ENCODE measurements at regions not wholly inside any gene's neighbourhood (a gene's known extent, or its start where the extent isn't known, plus 50 kb on each side); places are given as distances from the start of the nearest gene placed in this dataset.
"Not testable (repeated sequence)": the region's sequence is repeated elsewhere in the genome, so short reads cannot be mapped to it uniquely, and the experiment has no call there.

DNA sequence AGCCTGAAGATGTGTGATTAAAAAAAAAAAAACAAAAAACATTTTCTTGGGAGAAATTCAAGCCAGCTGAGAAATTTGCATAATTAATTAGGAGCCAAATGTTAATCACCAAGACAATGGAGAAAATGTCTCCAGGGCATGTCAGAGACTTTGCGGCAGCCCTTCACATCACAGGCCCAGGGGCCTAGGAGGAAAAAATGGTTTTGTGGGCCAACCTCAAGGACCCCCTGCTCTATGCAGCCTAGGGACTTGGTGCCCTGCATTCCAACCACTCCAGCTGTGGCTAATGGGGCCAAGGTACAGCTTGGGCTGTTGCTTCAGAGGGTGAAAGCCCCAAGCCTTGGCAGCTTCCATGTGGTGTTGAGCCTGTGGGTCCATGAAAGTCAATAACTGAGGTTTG lies 241.9 kb upstream of the THUMPD2 start:
- H3K9me3 Mint-ChIP-seq: peaks cover 62% of the 10 kb centered on the region
- Histone ChIP-seq H3F3A (replicated peaks; ENCODE audit: low read depth) (no peaks in the 10 kb centered on the region), H3K9me2 (ENCODE audit: insufficient read depth) (peaks cover 11% of the 10 kb centered on the region; the same call in 1 of the 2 replicates), H2AFZ (no peak overlapping the region), H3K79me2 (replicated peaks; ENCODE audit: insufficient read depth) (no peaks in the 10 kb centered on the region), H3K27ac (ENCODE audit: low read depth) (no peak overlapping the region), H4K20me1 (replicated peaks; ENCODE audit: insufficient read depth) (no peaks in the 10 kb centered on the region), H3K27me3 (ENCODE audit: insufficient read depth) (no peaks in the 10 kb centered on the region), H3K4me3 (no peak overlapping the region), H3K4me1 (ENCODE audit: insufficient read depth) (no peaks in the 10 kb centered on the region), H3K36me3 (ENCODE audit: insufficient read depth) (peaks cover 13% of the 10 kb centered on the region), H3K4me2 (no peak overlapping the region)
- peaks cover 2% of the 10 kb centered on the region for H3K27me3 Mint-ChIP-seq (ENCODE audit: insufficient read depth, low read depth, poor library complexity)
- H3K4me3 Mint-ChIP-seq: no peak overlapping the region
- DNase-seq (ENCODE audit: low spot score): no peak
- ATAC-seq: no peak
- no peak overlapping the region for H3K27ac Mint-ChIP-seq
- H3K4me1 Mint-ChIP-seq: no peaks in the 10 kb centered on the region
- TF ChIP-seq JUNB (IDR thresholded peaks at IDR 0.05; ENCODE audit: unreplicated experiment): no peak
- TF ChIP-seq STAT1 (IDR thresholded peaks at IDR 0.05; ENCODE audit: unreplicated experiment): no peak
- TF ChIP-seq, protein P1, sequence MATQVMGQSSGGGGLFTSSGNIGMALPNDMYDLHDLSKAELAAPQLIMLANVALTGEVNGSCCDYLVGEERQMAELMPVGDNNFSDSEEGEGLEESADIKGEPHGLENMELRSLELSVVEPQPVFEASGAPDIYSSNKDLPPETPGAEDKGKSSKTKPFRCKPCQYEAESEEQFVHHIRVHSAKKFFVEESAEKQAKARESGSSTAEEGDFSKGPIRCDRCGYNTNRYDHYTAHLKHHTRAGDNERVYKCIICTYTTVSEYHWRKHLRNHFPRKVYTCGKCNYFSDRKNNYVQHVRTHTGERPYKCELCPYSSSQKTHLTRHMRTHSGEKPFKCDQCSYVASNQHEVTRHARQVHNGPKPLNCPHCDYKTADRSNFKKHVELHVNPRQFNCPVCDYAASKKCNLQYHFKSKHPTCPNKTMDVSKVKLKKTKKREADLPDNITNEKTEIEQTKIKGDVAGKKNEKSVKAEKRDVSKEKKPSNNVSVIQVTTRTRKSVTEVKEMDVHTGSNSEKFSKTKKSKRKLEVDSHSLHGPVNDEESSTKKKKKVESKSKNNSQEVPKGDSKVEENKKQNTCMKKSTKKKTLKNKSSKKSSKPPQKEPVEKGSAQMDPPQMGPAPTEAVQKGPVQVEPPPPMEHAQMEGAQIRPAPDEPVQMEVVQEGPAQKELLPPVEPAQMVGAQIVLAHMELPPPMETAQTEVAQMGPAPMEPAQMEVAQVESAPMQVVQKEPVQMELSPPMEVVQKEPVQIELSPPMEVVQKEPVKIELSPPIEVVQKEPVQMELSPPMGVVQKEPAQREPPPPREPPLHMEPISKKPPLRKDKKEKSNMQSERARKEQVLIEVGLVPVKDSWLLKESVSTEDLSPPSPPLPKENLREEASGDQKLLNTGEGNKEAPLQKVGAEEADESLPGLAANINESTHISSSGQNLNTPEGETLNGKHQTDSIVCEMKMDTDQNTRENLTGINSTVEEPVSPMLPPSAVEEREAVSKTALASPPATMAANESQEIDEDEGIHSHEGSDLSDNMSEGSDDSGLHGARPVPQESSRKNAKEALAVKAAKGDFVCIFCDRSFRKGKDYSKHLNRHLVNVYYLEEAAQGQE (IDR thresholded peaks at IDR 0.05; ENCODE audit: unreplicated experiment): no peak
- no peak for TF ChIP-seq EZH2phosphoT487 (IDR thresholded peaks at IDR 0.05; ENCODE audit: unreplicated experiment)
- H3K36me3 Mint-ChIP-seq (ENCODE audit: low read depth): peaks cover 42% of the 10 kb centered on the region

DNA sequence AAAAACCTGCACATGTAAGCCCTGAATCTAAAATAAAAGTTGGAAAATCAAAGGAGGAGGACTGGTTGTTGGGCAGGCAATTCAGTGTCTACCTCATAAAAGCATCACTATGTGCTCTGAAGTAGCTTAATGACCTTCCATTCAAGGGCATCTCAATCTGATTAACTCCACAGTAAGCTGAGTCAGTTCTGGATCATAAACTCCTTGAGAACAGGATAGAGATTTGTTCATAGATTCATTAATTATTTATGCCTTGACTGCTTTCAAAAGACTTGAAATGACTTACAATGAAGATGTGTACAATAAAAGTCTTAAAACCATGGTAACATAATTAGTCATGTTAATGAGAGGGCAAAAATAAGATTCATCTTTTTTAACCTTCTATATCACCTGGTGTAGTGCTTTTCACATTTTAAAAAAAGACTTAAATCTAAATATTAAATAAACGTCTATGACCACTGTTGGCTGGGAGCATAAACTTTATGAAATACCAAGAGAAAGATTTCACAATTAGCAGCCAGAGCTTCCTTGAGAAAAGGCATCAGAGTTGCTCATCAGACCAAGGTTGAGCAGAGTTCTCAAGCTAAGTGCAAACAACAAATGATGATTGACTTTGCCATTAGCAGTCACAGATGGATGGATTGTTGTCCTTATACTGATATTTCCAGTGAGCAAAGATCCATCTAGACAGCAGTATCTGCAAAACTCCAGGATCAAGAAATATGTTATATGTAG lies 237.3 kb upstream of the THUMPD2 start:
- H3K4me1 ChIP-seq (ENCODE audit: insufficient read depth): no peaks in the 10 kb centered on the region
- H3K36me3 Mint-ChIP-seq (ENCODE audit: low read depth): peaks cover 27% of the 10 kb centered on the region
- H3F3A ChIP-seq (replicated peaks; ENCODE audit: low read depth): no peaks in the 10 kb centered on the region
- no peak overlapping the region for H3K27ac Mint-ChIP-seq
- H2AFZ ChIP-seq: no peak overlapping the region
- peaks cover 50% of the 10 kb centered on the region for H3K9me3 Mint-ChIP-seq
- no peak overlapping the region for H3K4me3 Mint-ChIP-seq
- H4K20me1 ChIP-seq (replicated peaks; ENCODE audit: insufficient read depth): no peaks in the 10 kb centered on the region
- peaks cover 9% of the 10 kb centered on the region; the same call in 1 of the 2 replicates for H3K36me3 ChIP-seq (ENCODE audit: insufficient read depth)
- TF ChIP-seq ZNF331 (CRISPR knock-in tag; IDR thresholded peaks at IDR 0.05; ENCODE audit: low read depth) (no peak), STAT1 (IDR thresholded peaks at IDR 0.05; ENCODE audit: unreplicated experiment) (no peak), EZH2 (IDR thresholded peaks at IDR 0.05; ENCODE audit: low read depth, unreplicated experiment) (no peak), ZNF114 (CRISPR knock-in tag; IDR thresholded peaks at IDR 0.05) (no peak), JUNB (IDR thresholded peaks at IDR 0.05; ENCODE audit: unreplicated experiment) (no peak)
- TF ChIP-seq, protein P2, sequence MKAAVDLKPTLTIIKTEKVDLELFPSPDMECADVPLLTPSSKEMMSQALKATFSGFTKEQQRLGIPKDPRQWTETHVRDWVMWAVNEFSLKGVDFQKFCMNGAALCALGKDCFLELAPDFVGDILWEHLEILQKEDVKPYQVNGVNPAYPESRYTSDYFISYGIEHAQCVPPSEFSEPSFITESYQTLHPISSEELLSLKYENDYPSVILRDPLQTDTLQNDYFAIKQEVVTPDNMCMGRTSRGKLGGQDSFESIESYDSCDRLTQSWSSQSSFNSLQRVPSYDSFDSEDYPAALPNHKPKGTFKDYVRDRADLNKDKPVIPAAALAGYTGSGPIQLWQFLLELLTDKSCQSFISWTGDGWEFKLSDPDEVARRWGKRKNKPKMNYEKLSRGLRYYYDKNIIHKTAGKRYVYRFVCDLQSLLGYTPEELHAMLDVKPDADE (IDR thresholded peaks at IDR 0.05): no peak
- TF ChIP-seq, protein P3, sequence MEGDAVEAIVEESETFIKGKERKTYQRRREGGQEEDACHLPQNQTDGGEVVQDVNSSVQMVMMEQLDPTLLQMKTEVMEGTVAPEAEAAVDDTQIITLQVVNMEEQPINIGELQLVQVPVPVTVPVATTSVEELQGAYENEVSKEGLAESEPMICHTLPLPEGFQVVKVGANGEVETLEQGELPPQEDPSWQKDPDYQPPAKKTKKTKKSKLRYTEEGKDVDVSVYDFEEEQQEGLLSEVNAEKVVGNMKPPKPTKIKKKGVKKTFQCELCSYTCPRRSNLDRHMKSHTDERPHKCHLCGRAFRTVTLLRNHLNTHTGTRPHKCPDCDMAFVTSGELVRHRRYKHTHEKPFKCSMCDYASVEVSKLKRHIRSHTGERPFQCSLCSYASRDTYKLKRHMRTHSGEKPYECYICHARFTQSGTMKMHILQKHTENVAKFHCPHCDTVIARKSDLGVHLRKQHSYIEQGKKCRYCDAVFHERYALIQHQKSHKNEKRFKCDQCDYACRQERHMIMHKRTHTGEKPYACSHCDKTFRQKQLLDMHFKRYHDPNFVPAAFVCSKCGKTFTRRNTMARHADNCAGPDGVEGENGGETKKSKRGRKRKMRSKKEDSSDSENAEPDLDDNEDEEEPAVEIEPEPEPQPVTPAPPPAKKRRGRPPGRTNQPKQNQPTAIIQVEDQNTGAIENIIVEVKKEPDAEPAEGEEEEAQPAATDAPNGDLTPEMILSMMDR (conservative IDR thresholded peaks at IDR 0.05; ENCODE audit: low read depth in 2 of 2): no peak
- H3K79me2 ChIP-seq (replicated peaks; ENCODE audit: insufficient read depth): no peaks in the 10 kb centered on the region
- H3K27me3 Mint-ChIP-seq (ENCODE audit: insufficient read depth, low read depth, poor library complexity): peaks cover 3% of the 10 kb centered on the region
- H3K27me3 ChIP-seq (ENCODE audit: insufficient read depth): no peaks in the 10 kb centered on the region
- H3K4me1 Mint-ChIP-seq: no peaks in the 10 kb centered on the region
- DNase-seq (ENCODE audit: low spot score): no peak
- H3K27ac ChIP-seq (ENCODE audit: low read depth): no peak overlapping the region
- no peak overlapping the region for H3K4me2 ChIP-seq
- H3K4me3 ChIP-seq: no peak overlapping the region
- H3K9me2 ChIP-seq (ENCODE audit: insufficient read depth): peaks cover 16% of the 10 kb centered on the region
- ATAC-seq: no peak

DNA sequence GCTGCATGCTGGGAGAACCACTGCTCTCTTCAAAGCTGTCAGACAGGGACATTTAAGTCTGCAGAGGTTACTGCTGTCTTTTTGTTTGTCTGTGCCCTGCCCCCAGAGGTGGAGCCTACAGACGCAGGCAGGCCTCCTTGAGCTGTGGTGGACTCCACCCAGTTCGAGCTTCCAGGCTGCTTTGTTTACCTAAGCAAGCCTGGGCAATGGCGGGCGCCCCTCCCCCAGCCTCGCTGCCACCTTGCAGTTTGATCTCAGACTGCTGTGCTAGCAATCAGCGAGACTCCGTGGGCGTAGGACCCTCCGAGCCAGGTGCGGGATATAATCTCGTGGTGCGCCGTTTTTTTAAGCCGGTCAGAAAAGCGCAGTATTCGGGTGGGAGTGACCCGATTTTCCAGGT lies 234.9 kb upstream of the THUMPD2 start:
- not testable (repeated sequence) for H3K27ac ChIP-seq (ENCODE audit: low read depth); H3K4me3 ChIP-seq; H2AFZ ChIP-seq; DNase-seq (ENCODE audit: low spot score); H4K20me1 ChIP-seq (replicated peaks; ENCODE audit: insufficient read depth); H3K4me3 Mint-ChIP-seq; H3K79me2 ChIP-seq (replicated peaks; ENCODE audit: insufficient read depth); H3F3A ChIP-seq (replicated peaks; ENCODE audit: low read depth); H3K27me3 Mint-ChIP-seq (ENCODE audit: insufficient read depth, low read depth, poor library complexity); H3K4me2 ChIP-seq; ATAC-seq; H3K27me3 ChIP-seq (ENCODE audit: insufficient read depth); H3K4me1 Mint-ChIP-seq; H3K36me3 Mint-ChIP-seq (ENCODE audit: low read depth); H3K4me1 ChIP-seq (ENCODE audit: insufficient read depth); H3K27ac Mint-ChIP-seq; H3K36me3 ChIP-seq (ENCODE audit: insufficient read depth)
- peaks cover 33% of the 10 kb centered on the region for H3K9me3 Mint-ChIP-seq
- peaks cover 16% of the 10 kb centered on the region for H3K9me2 ChIP-seq (ENCODE audit: insufficient read depth)

Data from GM23338 (cell line).